ENCODE measurements at regions not wholly inside any gene's neighbourhood (a gene's known extent, or its start where the extent isn't known, plus 50 kb on each side); places are given as distances from the start of the nearest gene placed in this dataset.

DNA sequence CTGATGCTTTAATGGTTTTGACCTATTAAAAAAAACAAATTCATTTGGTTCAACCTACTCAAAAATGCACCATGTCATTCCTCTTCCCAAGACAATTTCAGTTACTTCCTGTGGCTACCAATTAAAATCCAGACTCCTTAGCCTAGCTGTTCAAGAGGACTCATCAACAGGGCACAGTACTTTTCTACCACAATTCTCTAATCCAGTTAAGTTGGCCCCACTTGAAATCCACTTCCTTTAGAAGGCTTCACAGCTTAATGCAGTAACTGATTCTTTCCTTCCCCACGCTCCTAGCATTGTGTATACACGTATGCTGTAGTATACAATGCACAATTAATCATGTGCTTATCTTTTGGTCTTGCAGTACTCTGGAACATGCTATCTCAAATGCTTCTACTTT is 129.8 kb downstream of the UGT8 start:
- no peak for DNase-seq (ENCODE audit: low read depth)

DNA sequence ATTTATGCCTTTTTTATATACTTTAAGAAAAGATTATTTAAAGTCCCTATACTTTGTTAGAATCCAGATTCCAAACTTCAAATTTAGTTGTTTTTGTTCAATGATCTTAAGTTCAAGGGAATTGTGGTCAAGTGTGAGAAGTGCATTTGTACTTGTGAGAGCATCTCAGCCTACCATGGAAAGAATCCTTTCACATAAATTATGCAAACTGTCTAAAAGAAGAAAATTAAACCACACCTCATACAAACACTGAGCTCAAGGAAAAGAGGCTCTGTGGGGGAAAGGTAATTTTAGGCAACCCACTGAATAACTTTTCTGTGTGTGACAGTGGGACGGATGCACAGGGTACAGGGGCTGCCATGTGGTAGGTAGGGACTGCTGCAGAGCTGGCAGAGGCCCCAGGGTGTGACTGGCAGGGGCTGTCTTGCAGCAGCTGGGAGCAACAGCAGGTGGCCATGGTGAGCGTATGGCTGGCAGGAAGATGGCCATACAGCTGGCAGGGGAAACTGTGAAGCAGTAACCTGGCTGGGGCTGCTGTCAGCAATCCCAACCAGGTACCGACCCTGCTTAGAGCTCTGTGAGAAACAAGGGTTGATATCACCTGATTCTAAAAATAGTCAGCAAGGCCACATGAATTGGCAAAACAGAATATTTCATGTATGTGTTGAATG is 130.6 kb downstream of the UGT8 start:
- DNase-seq (ENCODE audit: low read depth), result no peak

DNA sequence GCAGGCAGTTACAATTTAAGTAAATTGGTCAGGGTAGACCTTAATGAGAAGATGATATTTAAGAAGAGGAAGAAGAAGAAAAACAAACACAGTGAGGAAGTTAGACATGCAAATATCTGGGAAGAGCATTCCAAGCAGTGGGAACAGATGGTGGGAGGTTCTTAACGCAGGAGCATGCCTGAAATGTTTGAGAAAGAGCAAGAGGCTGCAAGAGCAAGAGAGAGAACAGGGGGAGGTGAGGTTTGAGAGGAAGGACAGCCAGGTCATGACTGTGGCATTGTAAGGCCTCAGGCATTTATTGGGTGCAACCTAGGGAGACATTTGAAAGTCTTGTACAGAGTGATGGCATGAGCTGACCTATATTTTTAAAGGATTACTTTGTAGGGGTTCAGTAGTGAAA is 136.0 kb downstream of the UGT8 start:
- peak; percentile 33 for DNase-seq (ENCODE audit: low read depth)

DNA sequence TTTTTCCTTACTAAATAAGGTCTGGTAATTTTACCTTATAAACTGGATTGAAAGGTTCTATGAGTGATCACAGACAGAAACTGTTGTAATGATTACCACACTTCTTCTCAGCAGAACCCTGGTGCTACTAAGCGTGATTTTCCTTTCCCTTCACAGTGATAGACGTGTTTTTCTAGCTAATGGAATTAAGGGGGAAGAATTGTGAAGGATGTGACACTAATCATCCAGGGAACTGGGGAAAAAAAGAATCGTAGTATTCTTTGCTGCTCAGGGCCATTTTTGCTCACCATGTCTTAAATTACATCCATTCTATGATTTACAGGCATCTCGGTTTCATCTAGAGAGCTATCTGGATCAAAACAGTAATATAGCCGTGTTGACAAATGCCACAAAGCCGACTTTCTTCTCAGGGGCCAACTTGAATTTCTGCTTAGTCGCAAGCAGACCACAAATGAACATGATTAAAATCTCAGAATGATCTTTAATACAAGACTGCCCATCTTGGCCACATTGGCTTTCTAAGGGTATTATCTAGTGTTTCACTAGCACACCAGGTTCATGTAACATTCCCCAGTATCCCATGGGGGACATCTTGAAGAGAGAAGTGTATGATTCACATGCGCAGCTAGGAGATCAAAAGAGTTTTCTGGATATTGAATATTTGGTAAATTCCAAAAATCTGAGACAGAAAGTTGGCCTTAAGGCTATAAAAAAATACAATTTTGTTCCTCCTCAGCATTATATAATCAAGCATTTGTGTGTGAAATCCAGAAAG is 154.0 kb downstream of the UGT8 start:
- no peak for DNase-seq (ENCODE audit: low read depth)

DNA sequence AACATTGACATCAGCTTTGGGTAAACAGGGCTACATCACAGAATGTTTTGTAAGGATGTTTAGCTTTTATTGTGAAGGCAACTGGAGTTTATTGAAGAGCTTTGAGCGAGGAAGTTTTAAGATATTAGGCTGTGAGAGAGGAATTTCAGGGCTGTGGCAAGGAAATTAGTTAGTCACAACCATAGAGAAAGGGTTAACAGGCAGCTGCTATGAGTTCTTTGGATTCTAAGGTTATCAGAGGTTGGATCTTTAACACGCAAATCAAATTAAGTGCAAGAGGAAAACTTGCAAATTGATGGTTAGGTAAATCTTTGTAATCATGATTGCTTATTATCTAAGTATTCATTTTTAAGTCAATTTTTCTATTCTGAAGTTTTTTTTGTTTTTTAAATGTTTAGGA is 156.0 kb downstream of the UGT8 start:
- no peak for DNase-seq (ENCODE audit: low read depth)

DNA sequence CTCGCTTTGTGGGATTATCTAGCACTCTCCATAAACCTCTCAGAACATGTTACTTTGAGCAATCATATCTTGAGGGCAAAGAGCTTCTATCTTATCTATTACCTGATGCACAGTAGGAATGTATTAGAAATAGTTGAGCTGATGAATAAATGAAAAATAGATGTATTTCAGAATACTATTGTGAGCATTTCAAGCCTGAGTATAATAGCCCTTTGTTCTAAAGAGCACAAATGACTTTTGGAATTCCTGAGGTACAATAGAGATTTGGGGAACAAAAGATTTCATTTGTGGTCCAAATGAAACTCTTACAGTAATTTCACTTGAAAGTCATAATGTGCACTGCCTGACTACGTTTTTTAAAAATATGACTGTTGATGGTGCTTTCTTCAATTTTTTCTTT is 159.5 kb downstream of the UGT8 start:
- DNase-seq (ENCODE audit: low read depth), result no peak

DNA sequence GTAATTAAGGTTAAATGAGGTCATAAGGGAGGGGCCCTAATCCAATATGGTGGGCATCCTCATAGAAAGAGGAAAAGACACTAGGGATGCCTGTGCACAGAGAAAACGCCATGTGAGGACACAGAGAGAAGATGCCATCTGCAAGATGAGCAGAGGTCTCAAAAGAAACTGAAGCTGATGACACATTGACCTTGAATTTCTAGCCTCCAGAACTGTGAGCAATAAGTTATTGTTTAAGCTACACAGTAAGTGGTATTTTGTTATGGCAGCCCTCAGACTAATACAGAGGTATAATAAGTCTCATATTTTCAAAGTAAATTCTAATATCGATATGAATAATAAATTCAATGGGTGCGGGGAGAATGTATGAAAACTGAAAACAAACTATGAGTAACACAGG is 169.9 kb downstream of the UGT8 start:
- no peak for DNase-seq (ENCODE audit: low read depth)

DNA sequence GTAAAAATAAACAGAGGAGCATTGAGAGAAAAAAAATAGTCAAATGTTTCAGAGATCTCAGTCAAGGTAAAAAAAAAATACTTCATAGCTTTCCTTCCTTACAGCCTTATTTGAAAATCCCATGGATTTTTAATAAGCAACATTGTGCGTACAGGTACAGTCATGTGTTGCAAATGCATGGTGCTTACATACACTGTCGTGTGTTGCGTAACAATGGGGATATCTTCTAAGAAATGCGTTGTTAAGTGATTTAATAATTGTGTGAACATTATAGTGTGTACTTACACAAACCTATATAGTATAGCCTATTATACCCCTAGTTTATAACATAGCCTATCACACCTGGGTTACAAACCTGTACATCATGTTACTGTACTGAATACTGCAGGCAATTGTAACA is 172.0 kb downstream of the UGT8 start:
- no peak for DNase-seq (ENCODE audit: low read depth)

DNA sequence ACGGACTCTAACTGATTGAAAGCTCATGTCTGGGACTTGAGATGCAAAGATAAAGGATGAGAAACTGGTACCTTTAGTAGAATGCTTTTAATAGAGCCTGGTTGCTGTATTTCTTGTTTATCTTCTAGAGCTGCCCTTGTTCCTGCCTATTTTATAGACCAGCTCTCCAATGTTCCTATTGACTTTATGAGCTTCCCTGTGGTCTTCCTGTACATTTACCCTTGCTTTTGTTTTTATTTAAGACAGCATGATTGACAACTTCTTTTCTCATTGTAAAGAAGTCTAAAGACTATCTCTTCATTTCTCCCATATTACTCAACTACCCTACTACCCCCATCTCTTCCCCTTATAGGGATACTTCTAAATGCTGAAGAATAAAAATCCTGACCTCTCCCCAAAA is 174.7 kb downstream of the UGT8 start:
- no peak for DNase-seq (ENCODE audit: low read depth)
